GM13977 (cell line): ENCODE measurements at regions not wholly inside any gene's neighbourhood (a gene's known extent, or its start where the extent isn't known, plus 50 kb on each side); places are given as distances from the start of the nearest gene placed in this dataset.

Experiments used
- DNase-seq: peaks from one replicate; pipeline ENCODE4 v3.0.0; 2012; ENCODE audit warnings: low spot score
- in situ Hi-C: fragments of 300-500 bp; cut with MboI; formaldehyde crosslinking; loops from one replicate; pipeline ENCODE4 v1.12.0; 2022; ENCODE audit warnings: low sequenced_read_pairs, low pct_unique_long_range_greater_than_20kb, mixed read lengths, inconsistent platforms; ENCODE audit not compliant: unreplicated experiment
- TF ChIP-seq, protein P1 (sequence below): IDR thresholded peaks from 2 replicates; pipeline ENCODE4 v1.5.1; 2012; ENCODE audit warnings: mild to moderate bottlenecking, control low read depth; ENCODE audit not compliant: insufficient read depth; ENCODE audit errors: extremely low read depth, missing control alignments

DNA sequence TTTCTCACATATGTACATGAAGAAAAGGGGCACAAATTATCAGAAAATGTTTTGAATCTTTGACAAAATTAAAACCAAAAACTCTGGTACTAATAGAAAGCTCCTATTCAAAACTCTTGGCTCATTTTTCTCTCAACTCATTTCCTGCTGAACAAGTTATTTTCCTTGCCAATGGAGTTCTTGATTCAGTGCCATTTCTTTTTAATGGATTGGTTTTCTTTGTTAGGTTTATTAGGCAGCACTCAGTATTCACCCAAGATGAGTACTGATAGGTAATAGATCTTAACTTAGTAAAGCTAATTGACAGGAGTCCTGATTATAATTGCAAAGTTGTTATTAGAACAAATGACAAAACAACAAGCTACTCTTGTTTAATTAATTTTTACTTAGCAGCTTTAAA, 279.4 kb upstream of the PDGFD start:
- no peak for DNase-seq
- TF ChIP-seq, protein P1, sequence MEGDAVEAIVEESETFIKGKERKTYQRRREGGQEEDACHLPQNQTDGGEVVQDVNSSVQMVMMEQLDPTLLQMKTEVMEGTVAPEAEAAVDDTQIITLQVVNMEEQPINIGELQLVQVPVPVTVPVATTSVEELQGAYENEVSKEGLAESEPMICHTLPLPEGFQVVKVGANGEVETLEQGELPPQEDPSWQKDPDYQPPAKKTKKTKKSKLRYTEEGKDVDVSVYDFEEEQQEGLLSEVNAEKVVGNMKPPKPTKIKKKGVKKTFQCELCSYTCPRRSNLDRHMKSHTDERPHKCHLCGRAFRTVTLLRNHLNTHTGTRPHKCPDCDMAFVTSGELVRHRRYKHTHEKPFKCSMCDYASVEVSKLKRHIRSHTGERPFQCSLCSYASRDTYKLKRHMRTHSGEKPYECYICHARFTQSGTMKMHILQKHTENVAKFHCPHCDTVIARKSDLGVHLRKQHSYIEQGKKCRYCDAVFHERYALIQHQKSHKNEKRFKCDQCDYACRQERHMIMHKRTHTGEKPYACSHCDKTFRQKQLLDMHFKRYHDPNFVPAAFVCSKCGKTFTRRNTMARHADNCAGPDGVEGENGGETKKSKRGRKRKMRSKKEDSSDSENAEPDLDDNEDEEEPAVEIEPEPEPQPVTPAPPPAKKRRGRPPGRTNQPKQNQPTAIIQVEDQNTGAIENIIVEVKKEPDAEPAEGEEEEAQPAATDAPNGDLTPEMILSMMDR = no peak
- in situ Hi-C loops = no loop called here

DNA sequence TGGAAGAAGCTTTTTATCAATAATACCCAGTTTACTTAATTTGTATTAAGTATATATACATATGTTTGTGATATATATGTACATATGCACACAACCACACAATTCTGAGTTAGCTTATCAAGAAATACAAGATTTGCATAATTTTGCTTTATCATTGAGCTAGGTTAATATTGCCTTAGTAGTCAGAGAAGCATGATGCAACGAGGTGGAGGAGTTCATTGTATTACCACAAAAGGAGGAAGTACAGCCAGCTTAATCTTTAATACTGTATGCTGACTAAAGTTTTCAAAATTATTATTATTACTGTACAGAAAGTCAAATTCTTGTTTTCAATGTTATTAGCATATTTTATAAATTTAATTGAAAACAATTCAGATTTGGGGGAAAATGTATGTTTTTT, 278.4 kb upstream of the PDGFD start:
- in situ Hi-C loops = no loop called here
- no peak for DNase-seq
- TF ChIP-seq, protein P1 = no peak

DNA sequence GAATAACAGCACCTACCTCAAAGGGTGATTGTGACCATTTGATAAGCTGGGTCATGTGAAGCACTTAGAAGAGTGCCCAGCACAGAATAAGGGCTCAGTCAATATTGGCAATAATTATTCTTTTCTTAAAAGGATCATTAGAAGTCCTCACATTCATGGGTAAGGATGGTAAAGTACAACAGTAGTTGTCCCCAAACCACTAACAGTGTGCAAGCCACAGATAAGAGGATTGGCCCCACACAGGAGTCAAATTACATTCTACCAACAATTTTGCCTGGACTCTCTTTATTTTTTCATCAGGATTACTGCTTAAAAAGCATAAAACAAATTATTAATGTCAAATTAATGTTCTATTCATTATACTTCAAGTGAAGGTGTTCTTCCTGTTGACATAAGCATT, 271.5 kb upstream of the PDGFD start:
- DNase-seq = no peak
- in situ Hi-C loops = no loop called here
- TF ChIP-seq, protein P1 = no peak

DNA sequence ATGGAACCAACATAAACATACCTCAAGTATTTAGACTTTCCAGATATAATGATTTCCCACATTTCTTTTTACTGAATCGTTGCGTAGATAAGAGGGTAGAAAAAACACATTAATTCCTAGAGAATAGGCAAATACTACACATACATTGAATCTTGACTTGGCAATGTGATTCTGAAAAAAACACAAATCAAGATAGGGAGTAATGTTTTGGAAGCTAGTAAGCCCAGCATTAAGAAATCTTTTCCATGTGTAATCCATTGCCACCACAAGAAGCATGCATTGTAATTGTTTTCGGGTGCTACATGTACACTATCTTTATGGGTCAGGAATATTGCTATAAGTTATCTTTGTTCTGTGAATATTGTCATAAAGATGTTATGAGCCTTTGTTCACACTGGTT, 269.8 kb upstream of the PDGFD start:
- in situ Hi-C loops = no loop called here
- TF ChIP-seq, protein P1 = no peak
- no peak for DNase-seq

DNA sequence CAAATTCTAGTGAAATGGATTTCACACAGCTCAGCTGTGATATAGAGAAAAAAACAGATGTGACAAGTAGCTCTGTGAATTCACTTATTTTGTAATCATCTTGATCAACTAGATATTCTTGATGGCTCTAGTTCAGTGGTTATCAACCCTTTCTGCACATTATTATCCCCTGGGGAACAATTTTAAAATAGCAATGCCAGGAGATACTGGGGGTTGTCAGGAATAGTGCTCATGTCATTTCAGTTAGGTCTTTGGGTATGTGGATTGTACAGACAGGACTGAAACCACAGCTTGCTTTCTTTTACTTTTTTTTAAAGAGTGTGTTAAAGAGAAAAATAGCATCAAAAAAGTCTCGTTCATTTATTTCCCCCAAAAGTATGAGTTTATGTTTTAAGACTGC, 269.0 kb upstream of the PDGFD start:
- in situ Hi-C loops = no loop called here
- TF ChIP-seq, protein P1 = no peak
- no peak for DNase-seq

DNA sequence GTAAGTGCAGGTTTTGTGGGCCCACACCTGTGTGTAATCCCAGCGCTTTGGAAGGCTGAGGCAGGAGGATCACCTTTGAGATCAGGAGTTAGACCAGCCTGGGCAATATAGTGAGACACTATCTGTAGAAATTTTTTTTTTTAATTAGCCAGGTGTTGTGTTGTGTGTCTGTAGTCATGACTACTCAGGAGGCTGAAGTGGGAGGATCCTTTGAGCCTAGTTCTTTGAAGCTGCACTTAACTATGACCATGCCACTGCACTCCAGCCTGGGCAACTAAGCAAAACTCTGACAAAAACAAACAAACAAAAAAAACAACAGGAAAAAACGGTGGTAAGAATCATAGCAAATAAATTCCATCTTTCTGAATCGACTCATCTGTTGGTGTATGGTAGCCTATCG, 268.6 kb upstream of the PDGFD start:
- TF ChIP-seq, protein P1 = no peak
- in situ Hi-C loops = no loop called here
- no peak for DNase-seq

DNA sequence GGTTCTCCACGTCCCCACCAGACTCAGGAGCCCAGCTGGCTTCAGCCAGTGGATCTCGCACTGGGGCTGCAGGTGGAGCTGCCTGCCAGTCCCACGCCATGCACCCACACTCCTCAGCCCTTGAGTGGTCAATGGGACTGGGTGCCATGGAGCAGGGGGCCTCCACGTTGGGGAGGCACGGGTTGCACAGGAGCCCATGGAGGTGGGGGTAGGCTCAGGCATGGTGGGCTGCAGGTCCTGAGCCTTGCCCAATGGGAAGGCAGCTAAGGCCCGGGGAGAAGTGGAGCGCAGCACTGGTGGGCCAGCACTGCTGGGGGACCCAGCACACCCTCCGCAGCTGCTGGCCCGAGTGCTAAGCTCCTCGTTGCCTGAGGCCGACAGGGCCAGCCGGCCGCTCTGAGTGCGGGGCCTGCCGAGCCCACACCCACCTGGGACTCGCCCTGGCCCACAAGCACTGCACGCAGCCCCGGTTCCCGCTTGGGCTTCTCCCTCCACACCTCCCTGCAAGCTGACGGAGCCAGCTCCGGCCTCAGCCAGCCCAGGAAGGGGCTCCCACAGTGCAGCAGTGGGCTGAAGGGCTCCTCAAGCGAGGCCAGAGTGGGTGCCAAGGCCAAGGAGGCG, 258.5 kb upstream of the PDGFD start:
- TF ChIP-seq, protein P1 = no peak
- DNase-seq = no peak
- in situ Hi-C loops = no loop called here
